ENCODE measurements at regions not wholly inside any gene's neighbourhood (a gene's known extent, or its start where the extent isn't known, plus 50 kb on each side); places are given as distances from the start of the nearest gene placed in this dataset.

DNA sequence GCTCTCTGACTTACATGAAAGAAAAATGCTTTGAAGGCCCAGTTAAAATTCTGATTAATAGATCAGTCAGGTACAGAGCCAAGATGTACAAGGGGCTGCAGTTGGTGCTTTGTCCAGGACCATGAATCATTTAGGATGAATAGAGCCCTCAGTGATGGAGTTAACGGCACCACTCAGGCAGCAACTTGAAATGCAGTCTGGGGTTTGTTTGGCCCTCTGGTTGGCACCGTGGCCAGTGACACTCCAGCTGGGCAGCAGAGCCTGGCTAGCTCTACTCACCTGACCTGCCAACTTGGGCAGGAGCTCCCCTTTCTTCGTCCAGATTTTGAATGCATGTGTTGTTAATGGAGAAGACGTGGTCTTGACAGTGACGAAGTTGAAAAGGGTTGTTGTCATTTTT, 493.0 kb upstream of the ACVR2A start:
- intact Hi-C loops (cut with micrococcal nuclease; ENCODE audit: unreplicated experiment): no loop called here
- TF ChIP-seq EZH2 (IDR thresholded peaks at IDR 0.05; ENCODE audit: low read depth): no peak
- TF ChIP-seq, protein P1, sequence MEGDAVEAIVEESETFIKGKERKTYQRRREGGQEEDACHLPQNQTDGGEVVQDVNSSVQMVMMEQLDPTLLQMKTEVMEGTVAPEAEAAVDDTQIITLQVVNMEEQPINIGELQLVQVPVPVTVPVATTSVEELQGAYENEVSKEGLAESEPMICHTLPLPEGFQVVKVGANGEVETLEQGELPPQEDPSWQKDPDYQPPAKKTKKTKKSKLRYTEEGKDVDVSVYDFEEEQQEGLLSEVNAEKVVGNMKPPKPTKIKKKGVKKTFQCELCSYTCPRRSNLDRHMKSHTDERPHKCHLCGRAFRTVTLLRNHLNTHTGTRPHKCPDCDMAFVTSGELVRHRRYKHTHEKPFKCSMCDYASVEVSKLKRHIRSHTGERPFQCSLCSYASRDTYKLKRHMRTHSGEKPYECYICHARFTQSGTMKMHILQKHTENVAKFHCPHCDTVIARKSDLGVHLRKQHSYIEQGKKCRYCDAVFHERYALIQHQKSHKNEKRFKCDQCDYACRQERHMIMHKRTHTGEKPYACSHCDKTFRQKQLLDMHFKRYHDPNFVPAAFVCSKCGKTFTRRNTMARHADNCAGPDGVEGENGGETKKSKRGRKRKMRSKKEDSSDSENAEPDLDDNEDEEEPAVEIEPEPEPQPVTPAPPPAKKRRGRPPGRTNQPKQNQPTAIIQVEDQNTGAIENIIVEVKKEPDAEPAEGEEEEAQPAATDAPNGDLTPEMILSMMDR (conservative IDR thresholded peaks at IDR 0.05): no peak
- Histone ChIP-seq H3K27ac (no peak overlapping the region), H3K9me3 (ENCODE audit: insufficient read depth, low read depth) (no peaks in the 10 kb centered on the region), H3K9me2 (ENCODE audit: insufficient read depth) (no peaks in the 10 kb centered on the region), H3K4me1 (replicated peaks; ENCODE audit: insufficient read depth) (no peaks in the 10 kb centered on the region), H3K27me3 (ENCODE audit: insufficient read depth, low read depth) (no peaks in the 10 kb centered on the region), H3K36me3 (ENCODE audit: low read depth) (no peaks in the 10 kb centered on the region), H4K20me1 (ENCODE audit: insufficient read depth) (no peaks in the 10 kb centered on the region), H3F3A (ENCODE audit: insufficient read depth, low read depth) (no peaks in the 10 kb centered on the region), H3K4me2 (no peak overlapping the region), H2AFZ (no peak overlapping the region), H3K4me3 (no peak overlapping the region), H3K79me2 (ENCODE audit: low read depth) (no peaks in the 10 kb centered on the region)
- BruUV-seq (replicated peaks): no TSS peak
- no peak for DNase-seq
- ChIA-PET CTCF (no interaction called here), POLR2A (ENCODE audit: unreplicated experiment) (no interaction called here)

DNA sequence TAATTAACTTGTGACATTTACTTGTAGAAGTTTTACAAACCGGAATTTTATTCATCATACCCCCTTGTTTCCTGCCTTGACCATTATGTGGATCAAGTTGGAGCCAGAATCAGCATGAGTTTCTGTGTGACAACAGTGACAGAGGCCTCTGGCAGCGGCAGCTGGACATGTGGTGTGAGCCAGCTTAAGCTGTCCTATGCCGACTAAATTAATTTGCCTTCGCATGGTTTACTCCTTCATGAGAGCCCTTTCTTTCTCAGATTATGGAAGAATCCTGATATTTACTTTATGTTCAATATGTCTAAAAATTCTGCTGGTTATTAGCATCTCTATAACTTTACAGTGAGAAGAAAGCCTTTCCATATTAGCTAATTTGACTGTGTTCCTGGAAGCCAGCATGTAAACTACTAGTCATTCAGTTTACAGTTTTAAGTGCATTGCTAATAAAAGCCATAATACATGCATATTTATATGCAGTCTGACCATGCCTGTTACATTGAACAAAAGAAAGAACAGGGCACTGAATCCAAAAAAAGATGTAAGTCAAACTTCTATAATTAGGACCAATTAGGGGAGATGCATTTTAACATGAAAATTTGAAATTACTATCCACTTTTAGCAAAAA, 495.8 kb upstream of the ACVR2A start:
- ChIA-PET CTCF (no interaction called here), POLR2A (ENCODE audit: unreplicated experiment) (no interaction called here)
- Histone ChIP-seq H3K4me2 (no peak overlapping the region), H3K36me3 (ENCODE audit: low read depth) (no peaks in the 10 kb centered on the region), H4K20me1 (ENCODE audit: insufficient read depth) (no peaks in the 10 kb centered on the region), H3K79me2 (ENCODE audit: low read depth) (no peaks in the 10 kb centered on the region), H3K9me3 (ENCODE audit: insufficient read depth, low read depth) (no peaks in the 10 kb centered on the region), H3K4me3 (no peak overlapping the region), H2AFZ (no peak overlapping the region), H3K4me1 (replicated peaks; ENCODE audit: insufficient read depth) (no peaks in the 10 kb centered on the region), H3F3A (ENCODE audit: insufficient read depth, low read depth) (no peaks in the 10 kb centered on the region), H3K27ac (no peak overlapping the region), H3K27me3 (ENCODE audit: insufficient read depth, low read depth) (no peaks in the 10 kb centered on the region), H3K9me2 (ENCODE audit: insufficient read depth) (no peaks in the 10 kb centered on the region)
- no peak for DNase-seq
- BruUV-seq (replicated peaks): no TSS peak
- TF ChIP-seq, protein P1 (conservative IDR thresholded peaks at IDR 0.05): no peak
- TF ChIP-seq EZH2 (IDR thresholded peaks at IDR 0.05; ENCODE audit: low read depth): no peak
- intact Hi-C loops (cut with micrococcal nuclease; ENCODE audit: unreplicated experiment): no loop called here

DNA sequence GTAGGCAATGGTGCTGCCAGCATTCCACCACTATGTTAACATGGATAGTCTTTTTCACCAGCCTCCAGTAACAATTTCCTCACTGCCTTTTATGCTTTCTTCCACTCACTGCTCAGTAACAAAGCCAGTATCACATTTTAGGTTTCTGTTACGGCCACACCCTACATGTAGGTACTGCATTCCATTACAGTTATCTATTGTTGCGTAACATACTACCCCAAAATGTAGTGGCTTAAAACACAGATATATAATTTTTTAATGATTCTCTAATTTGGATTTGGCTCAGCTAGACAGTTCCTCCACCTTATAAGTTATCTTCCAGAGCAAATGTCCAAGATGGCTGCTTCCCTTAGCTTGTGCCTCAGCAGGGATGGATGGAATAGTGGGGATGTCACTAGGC, 498.7 kb upstream of the ACVR2A start:
- ChIA-PET POLR2A (ENCODE audit: unreplicated experiment) (no interaction called here), CTCF (no interaction called here)
- no peak overlapping the region for H3K27ac ChIP-seq
- H3K4me1 ChIP-seq (replicated peaks; ENCODE audit: insufficient read depth): no peaks in the 10 kb centered on the region
- BruUV-seq (replicated peaks): no TSS peak
- no peaks in the 10 kb centered on the region for H3K36me3 ChIP-seq (ENCODE audit: low read depth)
- no peaks in the 10 kb centered on the region for H3F3A ChIP-seq (ENCODE audit: insufficient read depth, low read depth)
- no peak overlapping the region for H3K4me2 ChIP-seq
- H3K79me2 ChIP-seq (ENCODE audit: low read depth): no peaks in the 10 kb centered on the region
- H3K9me2 ChIP-seq (ENCODE audit: insufficient read depth): no peaks in the 10 kb centered on the region
- DNase-seq: no peak
- TF ChIP-seq EZH2 (IDR thresholded peaks at IDR 0.05; ENCODE audit: low read depth): no peak
- TF ChIP-seq, protein P1 (conservative IDR thresholded peaks at IDR 0.05): no peak
- no peaks in the 10 kb centered on the region for H3K9me3 ChIP-seq (ENCODE audit: insufficient read depth, low read depth)
- H3K4me3 ChIP-seq: no peak overlapping the region
- intact Hi-C loops (cut with micrococcal nuclease; ENCODE audit: unreplicated experiment): no loop called here
- H4K20me1 ChIP-seq (ENCODE audit: insufficient read depth): no peaks in the 10 kb centered on the region
- no peak overlapping the region for H2AFZ ChIP-seq
- no peaks in the 10 kb centered on the region for H3K27me3 ChIP-seq (ENCODE audit: insufficient read depth, low read depth)
